ENCODE measurements at regions not wholly inside any gene's neighbourhood (a gene's known extent, or its start where the extent isn't known, plus 50 kb on each side); places are given as distances from the start of the nearest gene placed in this dataset.

- TF ChIP-seq, protein P1, sequence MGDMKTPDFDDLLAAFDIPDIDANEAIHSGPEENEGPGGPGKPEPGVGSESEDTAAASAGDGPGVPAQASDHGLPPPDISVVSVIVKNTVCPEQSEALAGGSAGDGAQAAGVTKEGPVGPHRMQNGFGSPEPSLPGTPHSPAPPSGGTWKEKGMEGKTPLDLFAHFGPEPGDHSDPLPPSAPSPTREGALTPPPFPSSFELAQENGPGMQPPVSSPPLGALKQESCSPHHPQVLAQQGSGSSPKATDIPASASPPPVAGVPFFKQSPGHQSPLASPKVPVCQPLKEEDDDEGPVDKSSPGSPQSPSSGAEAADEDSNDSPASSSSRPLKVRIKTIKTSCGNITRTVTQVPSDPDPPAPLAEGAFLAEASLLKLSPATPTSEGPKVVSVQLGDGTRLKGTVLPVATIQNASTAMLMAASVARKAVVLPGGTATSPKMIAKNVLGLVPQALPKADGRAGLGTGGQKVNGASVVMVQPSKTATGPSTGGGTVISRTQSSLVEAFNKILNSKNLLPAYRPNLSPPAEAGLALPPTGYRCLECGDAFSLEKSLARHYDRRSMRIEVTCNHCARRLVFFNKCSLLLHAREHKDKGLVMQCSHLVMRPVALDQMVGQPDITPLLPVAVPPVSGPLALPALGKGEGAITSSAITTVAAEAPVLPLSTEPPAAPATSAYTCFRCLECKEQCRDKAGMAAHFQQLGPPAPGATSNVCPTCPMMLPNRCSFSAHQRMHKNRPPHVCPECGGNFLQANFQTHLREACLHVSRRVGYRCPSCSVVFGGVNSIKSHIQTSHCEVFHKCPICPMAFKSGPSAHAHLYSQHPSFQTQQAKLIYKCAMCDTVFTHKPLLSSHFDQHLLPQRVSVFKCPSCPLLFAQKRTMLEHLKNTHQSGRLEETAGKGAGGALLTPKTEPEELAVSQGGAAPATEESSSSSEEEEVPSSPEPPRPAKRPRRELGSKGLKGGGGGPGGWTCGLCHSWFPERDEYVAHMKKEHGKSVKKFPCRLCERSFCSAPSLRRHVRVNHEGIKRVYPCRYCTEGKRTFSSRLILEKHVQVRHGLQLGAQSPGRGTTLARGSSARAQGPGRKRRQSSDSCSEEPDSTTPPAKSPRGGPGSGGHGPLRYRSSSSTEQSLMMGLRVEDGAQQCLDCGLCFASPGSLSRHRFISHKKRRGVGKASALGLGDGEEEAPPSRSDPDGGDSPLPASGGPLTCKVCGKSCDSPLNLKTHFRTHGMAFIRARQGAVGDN (IDR thresholded peaks at IDR 0.05) = no peak
- TF ChIP-seq YY1 (IDR thresholded peaks at IDR 0.05; ENCODE audit: low read depth, low read length) (no peak), NR2C2 (IDR thresholded peaks at IDR 0.05; ENCODE audit: borderline replicate concordance, control insufficient read depth, insufficient read length, low read depth) (no peak), GATAD2B (conservative IDR thresholded peaks at IDR 0.05; ENCODE audit: low read depth) (no peak), TBL1XR1 (IDR thresholded peaks at IDR 0.05; ENCODE audit: low read depth, low read length) (no peak), CHD4 (IDR thresholded peaks at IDR 0.05) (no peak), CHD1 (IDR thresholded peaks at IDR 0.05; ENCODE audit: low read depth, low read length) (no peak), TCF3 (IDR thresholded peaks at IDR 0.05; ENCODE audit: borderline replicate concordance, insufficient read depth, low read depth, low read length) (no peak), ATF2 (IDR thresholded peaks at IDR 0.05; ENCODE audit: low read length) (no peak), SIX5 (IDR thresholded peaks at IDR 0.05; ENCODE audit: low read depth, low read length, severe bottlenecking) (no peak)
- TF ChIP-seq, protein P2, sequence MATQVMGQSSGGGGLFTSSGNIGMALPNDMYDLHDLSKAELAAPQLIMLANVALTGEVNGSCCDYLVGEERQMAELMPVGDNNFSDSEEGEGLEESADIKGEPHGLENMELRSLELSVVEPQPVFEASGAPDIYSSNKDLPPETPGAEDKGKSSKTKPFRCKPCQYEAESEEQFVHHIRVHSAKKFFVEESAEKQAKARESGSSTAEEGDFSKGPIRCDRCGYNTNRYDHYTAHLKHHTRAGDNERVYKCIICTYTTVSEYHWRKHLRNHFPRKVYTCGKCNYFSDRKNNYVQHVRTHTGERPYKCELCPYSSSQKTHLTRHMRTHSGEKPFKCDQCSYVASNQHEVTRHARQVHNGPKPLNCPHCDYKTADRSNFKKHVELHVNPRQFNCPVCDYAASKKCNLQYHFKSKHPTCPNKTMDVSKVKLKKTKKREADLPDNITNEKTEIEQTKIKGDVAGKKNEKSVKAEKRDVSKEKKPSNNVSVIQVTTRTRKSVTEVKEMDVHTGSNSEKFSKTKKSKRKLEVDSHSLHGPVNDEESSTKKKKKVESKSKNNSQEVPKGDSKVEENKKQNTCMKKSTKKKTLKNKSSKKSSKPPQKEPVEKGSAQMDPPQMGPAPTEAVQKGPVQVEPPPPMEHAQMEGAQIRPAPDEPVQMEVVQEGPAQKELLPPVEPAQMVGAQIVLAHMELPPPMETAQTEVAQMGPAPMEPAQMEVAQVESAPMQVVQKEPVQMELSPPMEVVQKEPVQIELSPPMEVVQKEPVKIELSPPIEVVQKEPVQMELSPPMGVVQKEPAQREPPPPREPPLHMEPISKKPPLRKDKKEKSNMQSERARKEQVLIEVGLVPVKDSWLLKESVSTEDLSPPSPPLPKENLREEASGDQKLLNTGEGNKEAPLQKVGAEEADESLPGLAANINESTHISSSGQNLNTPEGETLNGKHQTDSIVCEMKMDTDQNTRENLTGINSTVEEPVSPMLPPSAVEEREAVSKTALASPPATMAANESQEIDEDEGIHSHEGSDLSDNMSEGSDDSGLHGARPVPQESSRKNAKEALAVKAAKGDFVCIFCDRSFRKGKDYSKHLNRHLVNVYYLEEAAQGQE (IDR thresholded peaks at IDR 0.05; ENCODE audit: low read depth, low read length) = no peak
- TF ChIP-seq, protein P3, sequence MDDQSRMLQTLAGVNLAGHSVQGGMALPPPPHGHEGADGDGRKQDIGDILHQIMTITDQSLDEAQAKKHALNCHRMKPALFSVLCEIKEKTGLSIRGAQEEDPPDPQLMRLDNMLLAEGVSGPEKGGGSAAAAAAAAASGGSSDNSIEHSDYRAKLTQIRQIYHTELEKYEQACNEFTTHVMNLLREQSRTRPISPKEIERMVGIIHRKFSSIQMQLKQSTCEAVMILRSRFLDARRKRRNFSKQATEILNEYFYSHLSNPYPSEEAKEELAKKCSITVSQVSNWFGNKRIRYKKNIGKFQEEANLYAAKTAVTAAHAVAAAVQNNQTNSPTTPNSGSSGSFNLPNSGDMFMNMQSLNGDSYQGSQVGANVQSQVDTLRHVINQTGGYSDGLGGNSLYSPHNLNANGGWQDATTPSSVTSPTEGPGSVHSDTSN (IDR thresholded peaks at IDR 0.05; ENCODE audit: insufficient replicate concordance, low read depth, low read length) = no peak
Measured at GRCh38 chr21:38136201-38136600, 120.6 kb upstream of the KCNJ15 start (continued).
